ENCODE measurements at regions not wholly inside any gene's neighbourhood (a gene's known extent, or its start where the extent isn't known, plus 50 kb on each side); places are given as distances from the start of the nearest gene placed in this dataset.

- Histone ChIP-seq H3K9me3 (ENCODE audit: control insufficient read depth in 4 of 4, insufficient read depth in 3 of 4, low read length in 3 of 4) (peaks cover 0 to 12% (median 0%) of the 10 kb centered on the region in 4 donors), H3K27ac (ENCODE audit: low read depth in 1 of 2, low read length in 1 of 2) (no peak overlapping the region), H3K4me3 (no peak overlapping the region), H3K4me1 (ENCODE audit: control insufficient read depth in 5 of 5, insufficient read depth in 5 of 5, low read length in 5 of 5) (no peaks in the 10 kb centered on the region), H3K27me3 (ENCODE audit: control insufficient read depth in 3 of 3, insufficient read depth in 3 of 3, low read length in 2 of 3) (no peaks in the 10 kb centered on the region), H3K9ac (ENCODE audit: insufficient read depth in 1 of 2, low read length in 2 of 2) (no peak overlapping the region), H3K36me3 (ENCODE audit: control insufficient read depth in 4 of 4, insufficient read depth in 4 of 4, low read length in 4 of 4) (no peaks in the 10 kb centered on the region)
- TF ChIP-seq CTCF (IDR thresholded peaks at IDR 0.05; ENCODE audit: control extremely low read depth, extremely low read depth) = no peak
- ATAC-seq (ENCODE audit: insufficient read depth, low FRiP score) (no peak), DNase-seq (no peak)
Measured at GRCh38 chr2:77608510-77608909, 86.3 kb upstream of the LRRTM4 start.

- Histone ChIP-seq H3K4me1 (ENCODE audit: control insufficient read depth in 5 of 5, insufficient read depth in 5 of 5, low read length in 5 of 5) (no peaks in the 10 kb centered on the region), H3K36me3 (ENCODE audit: control insufficient read depth in 4 of 4, insufficient read depth in 4 of 4, low read length in 4 of 4) (no peaks in the 10 kb centered on the region), H3K4me3 (no peak overlapping the region), H3K9ac (ENCODE audit: insufficient read depth in 1 of 2, low read length in 2 of 2) (no peak overlapping the region), H3K27ac (ENCODE audit: low read depth in 1 of 2, low read length in 1 of 2) (no peak overlapping the region), H3K9me3 (ENCODE audit: control insufficient read depth in 4 of 4, insufficient read depth in 3 of 4, low read length in 3 of 4) (peaks cover 0 to 3% (median 0%) of the 10 kb centered on the region in 4 donors), H3K27me3 (ENCODE audit: control insufficient read depth in 3 of 3, insufficient read depth in 3 of 3, low read length in 2 of 3) (no peaks in the 10 kb centered on the region)
- no peak for TF ChIP-seq CTCF (IDR thresholded peaks at IDR 0.05; ENCODE audit: control extremely low read depth, extremely low read depth)
- DNase-seq (no peak), ATAC-seq (ENCODE audit: insufficient read depth, low FRiP score) (no peak)
- 50 to 52% methylated on average over 3 of the region's 3 CpGs for WGBS, 2 donors
Measured at GRCh38 chr2:77629539-77629938, 107.4 kb upstream of the LRRTM4 start.

GRCh38 chr2:77631007-77631406, 108.8 kb upstream of the LRRTM4 start:
- Histone ChIP-seq H3K27ac (ENCODE audit: low read depth in 1 of 2, low read length in 1 of 2) (no peak overlapping the region), H3K4me3 (no peak overlapping the region), H3K9me3 (ENCODE audit: control insufficient read depth in 4 of 4, insufficient read depth in 3 of 4, low read length in 3 of 4) (peaks cover 0 to 3% (median 0%) of the 10 kb centered on the region in 4 donors), H3K36me3 (ENCODE audit: control insufficient read depth in 4 of 4, insufficient read depth in 4 of 4, low read length in 4 of 4) (no peaks in the 10 kb centered on the region), H3K4me1 (ENCODE audit: control insufficient read depth in 5 of 5, insufficient read depth in 5 of 5, low read length in 5 of 5) (no peaks in the 10 kb centered on the region), H3K27me3 (ENCODE audit: control insufficient read depth in 3 of 3, insufficient read depth in 3 of 3, low read length in 2 of 3) (no peaks in the 10 kb centered on the region), H3K9ac (ENCODE audit: insufficient read depth in 1 of 2, low read length in 2 of 2) (no peak overlapping the region)
- DNase-seq (no peak), ATAC-seq (ENCODE audit: insufficient read depth, low FRiP score) (no peak)
- no peak for TF ChIP-seq CTCF (IDR thresholded peaks at IDR 0.05; ENCODE audit: control extremely low read depth, extremely low read depth)

- no peaks in the 10 kb centered on the region for H3K36me3 ChIP-seq (ENCODE audit: control insufficient read depth in 4 of 4, insufficient read depth in 4 of 4, low read length in 4 of 4)
- H3K4me1 ChIP-seq (ENCODE audit: control insufficient read depth in 5 of 5, insufficient read depth in 5 of 5, low read length in 5 of 5) = no peaks in the 10 kb centered on the region
- ATAC-seq (ENCODE audit: insufficient read depth, low FRiP score) = no peak
- no peak overlapping the region for H3K4me3 ChIP-seq
- no peak overlapping the region for H3K27ac ChIP-seq (ENCODE audit: low read depth in 1 of 2, low read length in 1 of 2)
- H3K9ac ChIP-seq (ENCODE audit: insufficient read depth in 1 of 2, low read length in 2 of 2) = no peak overlapping the region
- H3K9me3 ChIP-seq (ENCODE audit: control insufficient read depth in 4 of 4, insufficient read depth in 3 of 4, low read length in 3 of 4) = peaks cover 0 to 3% (median 0%) of the 10 kb centered on the region in 4 donors
- 75 to 85% methylated on average over 2 of the region's 2 CpGs for WGBS, 2 donors
- no peak for DNase-seq
- TF ChIP-seq CTCF (IDR thresholded peaks at IDR 0.05; ENCODE audit: control extremely low read depth, extremely low read depth) = no peak
- no peaks in the 10 kb centered on the region for H3K27me3 ChIP-seq (ENCODE audit: control insufficient read depth in 3 of 3, insufficient read depth in 3 of 3, low read length in 2 of 3)
Measured at GRCh38 chr2:77633601-77634000, 111.4 kb upstream of the LRRTM4 start.

Measured in lung (tissue), 11 donors.